HCT116 (cell line): ENCODE measurements at regions not wholly inside any gene's neighbourhood (a gene's known extent, or its start where the extent isn't known, plus 50 kb on each side); places are given as distances from the start of the nearest gene placed in this dataset.

Source experiments
- ATAC-seq: fragments of 200-7000 bp; cut with Tn5 transposase; 2 replicates; pipeline ENCODE4 v1.9.1; 2020; ENCODE audit warnings: mild to moderate bottlenecking, moderate library complexity
- BruUV-seq: library from RNA; stranded (reverse); fragments of 400-500 nt; replicated peaks from 2 replicates; lab custom pipeline; 2021; lab: Mats Ljungman, UMichigan
- CTCF ChIA-PET: fragments of 300-600 bp; sonication (Branson Sonifier 250); formaldehyde crosslinking; loops from one replicate; lab custom pipeline; 2021; ENCODE audit warnings: antibody characterized with exemption; lab: Charles Lee
- POLR2A ChIA-PET: fragments of 300-600, 350-600 bp; sonication (Branson Sonifier 250); formaldehyde crosslinking; loops from one replicate; lab custom pipeline; 2021; ENCODE audit warnings: antibody characterized with exemption; lab: Charles Lee
- RAD21 ChIA-PET, 2 experiments: fragments of 300-600 bp; sonication (Branson Sonifier 250); formaldehyde crosslinking; loops; one replicate each; lab custom pipeline; 2023; ENCODE audit warnings: low total read pairs in 2 of 2; ENCODE audit not compliant: uncharacterized antibody in 2 of 2, unreplicated experiment in 2 of 2, low non-redundant PET in 1 of 2; lab: Charles Lee
- DNase-seq: peaks from one replicate; pipeline ENCODE4 v3.0.0-alpha.2; 2010; ENCODE audit warnings: low read depth, low spot score
- H2AFZ ChIP-seq: fragments of 200-600 bp; shearing (Covaris generic), sonication (generic); 2 replicates; pipeline ENCODE4 v1.6.1; 2017; ENCODE audit warnings: low read depth, mixed run types, mixed read lengths, antibody characterized with exemption, low read length; ENCODE audit not compliant: poor library complexity, severe bottlenecking
- H3K27ac ChIP-seq: 2 replicates; pipeline ENCODE4 v1.5.1; 2012; ENCODE audit warnings: low read depth, low read length
- H3K27me3 ChIP-seq: fragments of 200-600 bp; sonication (generic); 2 replicates; pipeline ENCODE4 v1.6.1; 2016; ENCODE audit warnings: mixed run types, low read length, mixed read lengths; ENCODE audit not compliant: insufficient read depth
- H3K36me3 ChIP-seq, 2 experiments: fragments of 200-500 bp in 1 of 2; fragments of 200-600 bp in 1 of 2; sonication (Bioruptor generic) in 1 of 2; sonication (generic) in 1 of 2; 2 replicates each; pipeline versions ENCODE4 v1.5.1 to v1.6.1; 2014 to 2016; ENCODE audit warnings: low read length in 2 of 2, inconsistent platforms in 1 of 2, mixed read lengths in 1 of 2, mixed run types in 1 of 2; ENCODE audit not compliant: insufficient read depth in 2 of 2, control insufficient read depth in 1 of 2
- H3K4me1 ChIP-seq, 2 experiments: fragments of 200-600 bp in 1 of 2; sonication (generic) in 1 of 2; 2 replicates each; pipeline versions ENCODE4 v1.5.1 to v1.6.1; 2012 to 2017; ENCODE audit warnings: low read length in 2 of 2, inconsistent platforms in 1 of 2, mild to moderate bottlenecking in 1 of 2, mixed read lengths in 1 of 2, mixed run types in 1 of 2, moderate library complexity in 1 of 2; ENCODE audit not compliant: insufficient read depth in 2 of 2, control insufficient read depth in 1 of 2
- H3K4me2 ChIP-seq: fragments of 200-600 bp; sonication (generic); 2 replicates; pipeline ENCODE4 v1.6.1; 2017; ENCODE audit warnings: mixed run types, low read length, mixed read lengths
- H3K4me3 ChIP-seq, 2 experiments: fragments of 200-600 bp in 1 of 2; sonication (generic) in 1 of 2; replicated peaks in 1 of 2; 2 replicates each; pipeline ENCODE4 v1.5.1; 2011 to 2016; ENCODE audit warnings: low read length in 2 of 2, control low read depth in 1 of 2, low read depth in 1 of 2, mild to moderate bottlenecking in 1 of 2, mixed read lengths in 1 of 2, mixed run types in 1 of 2
- H3K79me2 ChIP-seq: fragments of 200-600 bp; sonication (generic); 2 replicates; pipeline ENCODE4 v1.6.1; 2017; ENCODE audit warnings: mild to moderate bottlenecking, mixed run types, low read length, moderate library complexity, mixed read lengths; ENCODE audit not compliant: insufficient read depth
- H3K9ac ChIP-seq: fragments of 200-600 bp; sonication (generic); 2 replicates; pipeline ENCODE4 v1.6.1; 2016; ENCODE audit warnings: low read length, mixed read lengths
- H3K9me2 ChIP-seq: fragments of 200-600 bp; sonication (generic), shearing (Covaris generic); 2 replicates; pipeline ENCODE4 v1.6.1; 2017; ENCODE audit warnings: mixed run types, mild to moderate bottlenecking, moderate library complexity; ENCODE audit not compliant: insufficient read depth
- H3K9me3 ChIP-seq, 2 experiments: fragments of 200-500 bp in 1 of 2; fragments of 200-600 bp in 1 of 2; sonication (Bioruptor generic) in 1 of 2; sonication (generic) in 1 of 2; 2 replicates each; pipeline ENCODE4 v1.6.1; 2014 to 2017; ENCODE audit warnings: low read length in 2 of 2, mixed read lengths in 2 of 2, inconsistent platforms in 1 of 2, low read depth in 1 of 2, mild to moderate bottlenecking in 1 of 2, mixed run types in 1 of 2, moderate library complexity in 1 of 2; ENCODE audit not compliant: control insufficient read depth in 1 of 2, insufficient read depth in 1 of 2
- H4K20me1 ChIP-seq: fragments of 200-600 bp; sonication (generic), shearing (Covaris generic); 2 replicates; pipeline ENCODE4 v1.6.1; 2017; ENCODE audit warnings: mixed run types, mild to moderate bottlenecking, moderate library complexity; ENCODE audit not compliant: insufficient read depth
- CBX3 ChIP-seq: IDR thresholded peaks from 2 replicates; pipeline ENCODE4 v1.6.1; 2012; ENCODE audit warnings: low read depth
- CEBPB ChIP-seq: IDR thresholded peaks from 2 replicates; pipeline ENCODE4 v1.6.1; 2012; ENCODE audit warnings: low read depth
- ELF1 ChIP-seq: IDR thresholded peaks from 2 replicates; pipeline ENCODE4 v1.6.1; 2012; ENCODE audit warnings: low read depth, borderline replicate concordance
- EZH2 ChIP-seq: fragments of 200-600 bp; sonication (generic); IDR thresholded peaks from 2 replicates; pipeline ENCODE4 v1.6.1; 2017; ENCODE audit warnings: antibody characterized with exemption, mixed run types
- FOSL1 ChIP-seq: IDR thresholded peaks from 2 replicates; pipeline ENCODE4 v1.6.1; 2012; ENCODE audit warnings: low read depth
- JUND ChIP-seq: IDR thresholded peaks from 2 replicates; pipeline ENCODE4 v1.6.1; 2012
- POLR2A ChIP-seq: IDR thresholded peaks from 2 replicates; pipeline ENCODE4 v1.7.0; 2011; ENCODE audit warnings: borderline replicate concordance; ENCODE audit not compliant: insufficient read depth, insufficient read length; ENCODE audit errors: extremely low read depth
- POLR2AphosphoS5 ChIP-seq: IDR thresholded peaks from 2 replicates; pipeline ENCODE4 v1.6.1; 2011; ENCODE audit warnings: mild to moderate bottlenecking, low read depth, low read length, moderate library complexity
- SP1 ChIP-seq: IDR thresholded peaks from 2 replicates; pipeline ENCODE4 v1.6.1; 2012; ENCODE audit warnings: low read depth
- SRF ChIP-seq: IDR thresholded peaks from 2 replicates; pipeline ENCODE4 v1.6.1; 2012; ENCODE audit warnings: low read depth
- TCF7L2 ChIP-seq: IDR thresholded peaks from 2 replicates; pipeline ENCODE4 v1.7.0; 2011; ENCODE audit warnings: borderline replicate concordance, inconsistent platforms; ENCODE audit not compliant: insufficient read depth, insufficient read length; ENCODE audit errors: extremely low read depth
- YY1 ChIP-seq: IDR thresholded peaks from 2 replicates; pipeline ENCODE4 v1.6.1; 2011; ENCODE audit warnings: low read length, low read depth, moderate library complexity, mild to moderate bottlenecking; ENCODE audit not compliant: insufficient replicate concordance; ENCODE audit errors: extremely low read depth
- ZFX ChIP-seq: fragments of 450-650 bp; IDR thresholded peaks from 2 replicates; pipeline ENCODE4 v1.6.1; 2017
- intact Hi-C: fragments of 100-400 bp; cut with micrococcal nuclease; formaldehyde crosslinking; loops from 2 replicates; pipeline ENCODE4 v1.10.0; 2022
- TF ChIP-seq, protein P1 (sequence below): IDR thresholded peaks from 2 replicates; pipeline ENCODE4 v1.6.1; 2012
- TF ChIP-seq, protein P2 (sequence below): IDR thresholded peaks from 2 replicates; pipeline ENCODE4 v1.6.1; 2011; ENCODE audit warnings: mild to moderate bottlenecking, low read length, moderate library complexity; ENCODE audit not compliant: insufficient replicate concordance; ENCODE audit errors: extremely low read depth
- TF ChIP-seq, protein P3 (sequence below): IDR thresholded peaks from 2 replicates; pipeline ENCODE4 v1.6.1; 2012; ENCODE audit warnings: low read depth
- TF ChIP-seq, protein P4 (sequence below): IDR thresholded peaks from 2 replicates; pipeline ENCODE4 v1.6.1; 2012

DNA sequence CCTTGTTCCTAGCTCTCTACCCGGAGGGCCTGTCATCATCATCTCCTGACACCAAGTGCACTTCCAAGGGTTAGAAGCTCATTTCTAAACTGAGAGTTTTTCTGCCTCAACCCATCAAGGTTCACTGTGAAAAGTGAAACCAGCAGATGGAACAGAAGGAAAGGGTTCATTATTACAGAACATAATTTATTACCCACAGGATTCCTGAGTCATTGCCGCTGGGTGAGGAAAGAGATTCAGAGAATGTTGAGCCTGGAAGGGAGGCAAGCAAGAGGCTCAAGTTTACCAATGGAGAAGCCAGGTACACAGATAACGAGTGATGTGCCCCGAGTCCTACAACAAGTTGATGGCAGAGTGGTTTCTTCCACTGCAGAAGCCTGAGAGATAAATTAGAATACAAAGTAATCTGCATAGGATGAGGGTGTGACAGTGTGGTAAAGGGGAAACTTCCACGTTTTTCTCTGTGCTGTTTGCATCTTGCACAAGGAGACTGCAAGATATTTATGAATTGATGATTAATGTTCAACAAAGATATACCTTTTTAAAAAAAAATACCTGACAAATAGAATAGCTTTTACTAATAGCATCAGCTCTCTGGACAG lies 80.5 kb upstream of the SETMAR start:
- Histone ChIP-seq H3K27ac (no peak overlapping the region), H3K4me3 (no peak overlapping the region), H3K4me1 (no peaks in the 10 kb centered on the region), H3K79me2 (no peaks in the 10 kb centered on the region), H2AFZ (no peak overlapping the region), H4K20me1 (no peaks in the 10 kb centered on the region), H3K36me3 (no peaks in the 10 kb centered on the region), H3K9me2 (no peaks in the 10 kb centered on the region), H3K27me3 (no peaks in the 10 kb centered on the region), H3K9me3 (no peaks in the 10 kb centered on the region), H3K4me2 (no peak overlapping the region), H3K9ac (no peak overlapping the region)
- ATAC-seq (no peak), DNase-seq (no peak)
- TF ChIP-seq ZFX: no peak
- no peak for TF ChIP-seq POLR2A
- TF ChIP-seq YY1: no peak
- TF ChIP-seq, protein P1, sequence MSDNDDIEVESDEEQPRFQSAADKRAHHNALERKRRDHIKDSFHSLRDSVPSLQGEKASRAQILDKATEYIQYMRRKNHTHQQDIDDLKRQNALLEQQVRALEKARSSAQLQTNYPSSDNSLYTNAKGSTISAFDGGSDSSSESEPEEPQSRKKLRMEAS: no peak
- TF ChIP-seq CEBPB: no peak
- TF ChIP-seq CBX3: no peak
- TF ChIP-seq EZH2: no peak
- TF ChIP-seq FOSL1: no peak
- no peak for TF ChIP-seq SP1
- TF ChIP-seq, protein P2, sequence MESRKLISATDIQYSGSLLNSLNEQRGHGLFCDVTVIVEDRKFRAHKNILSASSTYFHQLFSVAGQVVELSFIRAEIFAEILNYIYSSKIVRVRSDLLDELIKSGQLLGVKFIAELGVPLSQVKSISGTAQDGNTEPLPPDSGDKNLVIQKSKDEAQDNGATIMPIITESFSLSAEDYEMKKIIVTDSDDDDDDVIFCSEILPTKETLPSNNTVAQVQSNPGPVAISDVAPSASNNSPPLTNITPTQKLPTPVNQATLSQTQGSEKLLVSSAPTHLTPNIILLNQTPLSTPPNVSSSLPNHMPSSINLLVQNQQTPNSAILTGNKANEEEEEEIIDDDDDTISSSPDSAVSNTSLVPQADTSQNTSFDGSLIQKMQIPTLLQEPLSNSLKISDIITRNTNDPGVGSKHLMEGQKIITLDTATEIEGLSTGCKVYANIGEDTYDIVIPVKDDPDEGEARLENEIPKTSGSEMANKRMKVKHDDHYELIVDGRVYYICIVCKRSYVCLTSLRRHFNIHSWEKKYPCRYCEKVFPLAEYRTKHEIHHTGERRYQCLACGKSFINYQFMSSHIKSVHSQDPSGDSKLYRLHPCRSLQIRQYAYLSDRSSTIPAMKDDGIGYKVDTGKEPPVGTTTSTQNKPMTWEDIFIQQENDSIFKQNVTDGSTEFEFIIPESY: no peak
- no peak for TF ChIP-seq POLR2AphosphoS5
- TF ChIP-seq, protein P3, sequence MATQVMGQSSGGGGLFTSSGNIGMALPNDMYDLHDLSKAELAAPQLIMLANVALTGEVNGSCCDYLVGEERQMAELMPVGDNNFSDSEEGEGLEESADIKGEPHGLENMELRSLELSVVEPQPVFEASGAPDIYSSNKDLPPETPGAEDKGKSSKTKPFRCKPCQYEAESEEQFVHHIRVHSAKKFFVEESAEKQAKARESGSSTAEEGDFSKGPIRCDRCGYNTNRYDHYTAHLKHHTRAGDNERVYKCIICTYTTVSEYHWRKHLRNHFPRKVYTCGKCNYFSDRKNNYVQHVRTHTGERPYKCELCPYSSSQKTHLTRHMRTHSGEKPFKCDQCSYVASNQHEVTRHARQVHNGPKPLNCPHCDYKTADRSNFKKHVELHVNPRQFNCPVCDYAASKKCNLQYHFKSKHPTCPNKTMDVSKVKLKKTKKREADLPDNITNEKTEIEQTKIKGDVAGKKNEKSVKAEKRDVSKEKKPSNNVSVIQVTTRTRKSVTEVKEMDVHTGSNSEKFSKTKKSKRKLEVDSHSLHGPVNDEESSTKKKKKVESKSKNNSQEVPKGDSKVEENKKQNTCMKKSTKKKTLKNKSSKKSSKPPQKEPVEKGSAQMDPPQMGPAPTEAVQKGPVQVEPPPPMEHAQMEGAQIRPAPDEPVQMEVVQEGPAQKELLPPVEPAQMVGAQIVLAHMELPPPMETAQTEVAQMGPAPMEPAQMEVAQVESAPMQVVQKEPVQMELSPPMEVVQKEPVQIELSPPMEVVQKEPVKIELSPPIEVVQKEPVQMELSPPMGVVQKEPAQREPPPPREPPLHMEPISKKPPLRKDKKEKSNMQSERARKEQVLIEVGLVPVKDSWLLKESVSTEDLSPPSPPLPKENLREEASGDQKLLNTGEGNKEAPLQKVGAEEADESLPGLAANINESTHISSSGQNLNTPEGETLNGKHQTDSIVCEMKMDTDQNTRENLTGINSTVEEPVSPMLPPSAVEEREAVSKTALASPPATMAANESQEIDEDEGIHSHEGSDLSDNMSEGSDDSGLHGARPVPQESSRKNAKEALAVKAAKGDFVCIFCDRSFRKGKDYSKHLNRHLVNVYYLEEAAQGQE: no peak
- no peak for TF ChIP-seq SRF
- TF ChIP-seq TCF7L2: no peak
- TF ChIP-seq ELF1: no peak
- no peak for TF ChIP-seq JUND
- TF ChIP-seq, protein P4, sequence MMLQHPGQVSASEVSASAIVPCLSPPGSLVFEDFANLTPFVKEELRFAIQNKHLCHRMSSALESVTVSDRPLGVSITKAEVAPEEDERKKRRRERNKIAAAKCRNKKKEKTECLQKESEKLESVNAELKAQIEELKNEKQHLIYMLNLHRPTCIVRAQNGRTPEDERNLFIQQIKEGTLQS: no peak
- POLR2A ChIA-PET: no interaction called here
- intact Hi-C loops: no loop called here
- BruUV-seq: no TSS peak
- RAD21 ChIA-PET: no interaction called here
- CTCF ChIA-PET: no interaction called here
